HCT116 (cell line): ENCODE measurements at regions not wholly inside any gene's neighbourhood (a gene's known extent, or its start where the extent isn't known, plus 50 kb on each side); places are given as distances from the start of the nearest gene placed in this dataset.

Experiments
- ATAC-seq: fragments of 200-7000 bp; cut with Tn5 transposase; 2 replicates; pipeline ENCODE4 v1.9.1; 2020; ENCODE audit warnings: mild to moderate bottlenecking, moderate library complexity
- BruUV-seq: library from RNA; stranded (reverse); fragments of 400-500 nt; replicated peaks from 2 replicates; lab custom pipeline; 2021; lab: Mats Ljungman, UMichigan
- CTCF ChIA-PET: fragments of 300-600 bp; sonication (Branson Sonifier 250); formaldehyde crosslinking; loops from one replicate; lab custom pipeline; 2021; ENCODE audit warnings: antibody characterized with exemption; lab: Charles Lee
- POLR2A ChIA-PET: fragments of 300-600, 350-600 bp; sonication (Branson Sonifier 250); formaldehyde crosslinking; loops from one replicate; lab custom pipeline; 2021; ENCODE audit warnings: antibody characterized with exemption; lab: Charles Lee
- RAD21 ChIA-PET, 2 experiments: fragments of 300-600 bp; sonication (Branson Sonifier 250); formaldehyde crosslinking; loops; one replicate each; lab custom pipeline; 2023; ENCODE audit warnings: low total read pairs in 2 of 2; ENCODE audit not compliant: uncharacterized antibody in 2 of 2, unreplicated experiment in 2 of 2, low non-redundant PET in 1 of 2; lab: Charles Lee
- DNase-seq: peaks from one replicate; pipeline ENCODE4 v3.0.0-alpha.2; 2010; ENCODE audit warnings: low read depth, low spot score
- H2AFZ ChIP-seq: fragments of 200-600 bp; shearing (Covaris generic), sonication (generic); 2 replicates; pipeline ENCODE4 v1.6.1; 2017; ENCODE audit warnings: low read depth, mixed run types, mixed read lengths, antibody characterized with exemption, low read length; ENCODE audit not compliant: poor library complexity, severe bottlenecking
- H3K27ac ChIP-seq: 2 replicates; pipeline ENCODE4 v1.5.1; 2012; ENCODE audit warnings: low read depth, low read length
- H3K27me3 ChIP-seq: fragments of 200-600 bp; sonication (generic); 2 replicates; pipeline ENCODE4 v1.6.1; 2016; ENCODE audit warnings: mixed run types, low read length, mixed read lengths; ENCODE audit not compliant: insufficient read depth
- H3K36me3 ChIP-seq, 2 experiments: fragments of 200-500 bp in 1 of 2; fragments of 200-600 bp in 1 of 2; sonication (Bioruptor generic) in 1 of 2; sonication (generic) in 1 of 2; 2 replicates each; pipeline versions ENCODE4 v1.5.1 to v1.6.1; 2014 to 2016; ENCODE audit warnings: low read length in 2 of 2, inconsistent platforms in 1 of 2, mixed read lengths in 1 of 2, mixed run types in 1 of 2; ENCODE audit not compliant: insufficient read depth in 2 of 2, control insufficient read depth in 1 of 2
- H3K4me1 ChIP-seq, 2 experiments: fragments of 200-600 bp in 1 of 2; sonication (generic) in 1 of 2; 2 replicates each; pipeline versions ENCODE4 v1.5.1 to v1.6.1; 2012 to 2017; ENCODE audit warnings: low read length in 2 of 2, inconsistent platforms in 1 of 2, mild to moderate bottlenecking in 1 of 2, mixed read lengths in 1 of 2, mixed run types in 1 of 2, moderate library complexity in 1 of 2; ENCODE audit not compliant: insufficient read depth in 2 of 2, control insufficient read depth in 1 of 2
- H3K4me2 ChIP-seq: fragments of 200-600 bp; sonication (generic); 2 replicates; pipeline ENCODE4 v1.6.1; 2017; ENCODE audit warnings: mixed run types, low read length, mixed read lengths
- H3K4me3 ChIP-seq, 2 experiments: fragments of 200-600 bp in 1 of 2; sonication (generic) in 1 of 2; replicated peaks in 1 of 2; 2 replicates each; pipeline ENCODE4 v1.5.1; 2011 to 2016; ENCODE audit warnings: low read length in 2 of 2, control low read depth in 1 of 2, low read depth in 1 of 2, mild to moderate bottlenecking in 1 of 2, mixed read lengths in 1 of 2, mixed run types in 1 of 2
- H3K79me2 ChIP-seq: fragments of 200-600 bp; sonication (generic); 2 replicates; pipeline ENCODE4 v1.6.1; 2017; ENCODE audit warnings: mild to moderate bottlenecking, mixed run types, low read length, moderate library complexity, mixed read lengths; ENCODE audit not compliant: insufficient read depth
- H3K9ac ChIP-seq: fragments of 200-600 bp; sonication (generic); 2 replicates; pipeline ENCODE4 v1.6.1; 2016; ENCODE audit warnings: low read length, mixed read lengths
- H3K9me2 ChIP-seq: fragments of 200-600 bp; sonication (generic), shearing (Covaris generic); 2 replicates; pipeline ENCODE4 v1.6.1; 2017; ENCODE audit warnings: mixed run types, mild to moderate bottlenecking, moderate library complexity; ENCODE audit not compliant: insufficient read depth
- H3K9me3 ChIP-seq, 2 experiments: fragments of 200-500 bp in 1 of 2; fragments of 200-600 bp in 1 of 2; sonication (Bioruptor generic) in 1 of 2; sonication (generic) in 1 of 2; 2 replicates each; pipeline ENCODE4 v1.6.1; 2014 to 2017; ENCODE audit warnings: low read length in 2 of 2, mixed read lengths in 2 of 2, inconsistent platforms in 1 of 2, low read depth in 1 of 2, mild to moderate bottlenecking in 1 of 2, mixed run types in 1 of 2, moderate library complexity in 1 of 2; ENCODE audit not compliant: control insufficient read depth in 1 of 2, insufficient read depth in 1 of 2
- H4K20me1 ChIP-seq: fragments of 200-600 bp; sonication (generic), shearing (Covaris generic); 2 replicates; pipeline ENCODE4 v1.6.1; 2017; ENCODE audit warnings: mixed run types, mild to moderate bottlenecking, moderate library complexity; ENCODE audit not compliant: insufficient read depth
- CBX3 ChIP-seq: IDR thresholded peaks from 2 replicates; pipeline ENCODE4 v1.6.1; 2012; ENCODE audit warnings: low read depth
- CEBPB ChIP-seq: IDR thresholded peaks from 2 replicates; pipeline ENCODE4 v1.6.1; 2012; ENCODE audit warnings: low read depth
- CTCF ChIP-seq, 3 experiments: fragments of 200-600 bp in 1 of 3; sonication (generic) in 1 of 3; IDR thresholded peaks in 2 of 3; conservative IDR thresholded peaks in 1 of 3; 2 replicates each; pipeline ENCODE4 v1.5.1; 2012 to 2017; ENCODE audit warnings: low read depth in 2 of 3, low read length in 2 of 3, antibody characterized with exemption in 1 of 3, borderline replicate concordance in 1 of 3, control low read depth in 1 of 3, mild to moderate bottlenecking in 1 of 3, mixed read lengths in 1 of 3, mixed run types in 1 of 3, moderate library complexity in 1 of 3; ENCODE audit not compliant: insufficient read depth in 1 of 3
- EGR1 ChIP-seq: IDR thresholded peaks from 2 replicates; pipeline ENCODE4 v1.6.1; 2012; ENCODE audit warnings: low read depth
- ELF1 ChIP-seq: IDR thresholded peaks from 2 replicates; pipeline ENCODE4 v1.6.1; 2012; ENCODE audit warnings: low read depth, borderline replicate concordance
- EZH2 ChIP-seq: fragments of 200-600 bp; sonication (generic); IDR thresholded peaks from 2 replicates; pipeline ENCODE4 v1.6.1; 2017; ENCODE audit warnings: antibody characterized with exemption, mixed run types
- JUND ChIP-seq: IDR thresholded peaks from 2 replicates; pipeline ENCODE4 v1.6.1; 2012
- MAX ChIP-seq: IDR thresholded peaks from 2 replicates; pipeline ENCODE4 v1.6.1; 2012
- POLR2A ChIP-seq: IDR thresholded peaks from 2 replicates; pipeline ENCODE4 v1.7.0; 2011; ENCODE audit warnings: borderline replicate concordance; ENCODE audit not compliant: insufficient read depth, insufficient read length; ENCODE audit errors: extremely low read depth
- RAD21 ChIP-seq: IDR thresholded peaks from 2 replicates; pipeline ENCODE4 v1.6.1; 2012; ENCODE audit warnings: low read depth, mild to moderate bottlenecking
- SIN3A ChIP-seq: IDR thresholded peaks from 2 replicates; pipeline ENCODE4 v1.6.1; 2012; ENCODE audit warnings: low read depth
- SP1 ChIP-seq: IDR thresholded peaks from 2 replicates; pipeline ENCODE4 v1.6.1; 2012; ENCODE audit warnings: low read depth
- SRF ChIP-seq: IDR thresholded peaks from 2 replicates; pipeline ENCODE4 v1.6.1; 2012; ENCODE audit warnings: low read depth
- TCF7L2 ChIP-seq: IDR thresholded peaks from 2 replicates; pipeline ENCODE4 v1.7.0; 2011; ENCODE audit warnings: borderline replicate concordance, inconsistent platforms; ENCODE audit not compliant: insufficient read depth, insufficient read length; ENCODE audit errors: extremely low read depth
- YY1 ChIP-seq: IDR thresholded peaks from 2 replicates; pipeline ENCODE4 v1.6.1; 2011; ENCODE audit warnings: low read length, low read depth, moderate library complexity, mild to moderate bottlenecking; ENCODE audit not compliant: insufficient replicate concordance; ENCODE audit errors: extremely low read depth
- ZNF274 ChIP-seq: fragments of 200-500 bp; sonication (Bioruptor generic); IDR thresholded peaks from 2 replicates; pipeline ENCODE4 v1.6.1; 2014; ENCODE audit warnings: mild to moderate bottlenecking, low read depth, low read length, inconsistent platforms
- intact Hi-C: fragments of 100-400 bp; cut with micrococcal nuclease; formaldehyde crosslinking; loops from 2 replicates; pipeline ENCODE4 v1.10.0; 2022
- TF ChIP-seq, protein P1 (sequence below): IDR thresholded peaks from 2 replicates; pipeline ENCODE4 v1.6.1; 2012; ENCODE audit warnings: low read depth
- TF ChIP-seq, protein P2 (sequence below): IDR thresholded peaks from 2 replicates; pipeline ENCODE4 v1.6.1; 2012

GRCh38 chrX:26352891-26353430 lies 137.0 kb downstream of the MAGEB5 start:
- intact Hi-C loops: no loop called here
- Histone ChIP-seq H3K9ac (no peak overlapping the region), H3K79me2 (no peaks in the 10 kb centered on the region), H3K27me3 (no peaks in the 10 kb centered on the region), H3K27ac (no peak overlapping the region), H3K9me3 (no peaks in the 10 kb centered on the region), H3K9me2 (no peaks in the 10 kb centered on the region), H4K20me1 (no peaks in the 10 kb centered on the region), H3K4me1 (no peaks in the 10 kb centered on the region), H3K4me3 (no peak overlapping the region), H3K4me2 (no peak overlapping the region), H2AFZ (no peak overlapping the region), H3K36me3 (no peaks in the 10 kb centered on the region)
- ATAC-seq (no peak), DNase-seq (no peak)
- ChIA-PET CTCF (no interaction called here), RAD21 (no interaction called here), POLR2A (no interaction called here)
- no TSS peak for BruUV-seq
- TF ChIP-seq CBX3: no peak
- TF ChIP-seq EGR1: no peak
- no peak for TF ChIP-seq JUND
- TF ChIP-seq SP1: no peak
- TF ChIP-seq, protein P1, sequence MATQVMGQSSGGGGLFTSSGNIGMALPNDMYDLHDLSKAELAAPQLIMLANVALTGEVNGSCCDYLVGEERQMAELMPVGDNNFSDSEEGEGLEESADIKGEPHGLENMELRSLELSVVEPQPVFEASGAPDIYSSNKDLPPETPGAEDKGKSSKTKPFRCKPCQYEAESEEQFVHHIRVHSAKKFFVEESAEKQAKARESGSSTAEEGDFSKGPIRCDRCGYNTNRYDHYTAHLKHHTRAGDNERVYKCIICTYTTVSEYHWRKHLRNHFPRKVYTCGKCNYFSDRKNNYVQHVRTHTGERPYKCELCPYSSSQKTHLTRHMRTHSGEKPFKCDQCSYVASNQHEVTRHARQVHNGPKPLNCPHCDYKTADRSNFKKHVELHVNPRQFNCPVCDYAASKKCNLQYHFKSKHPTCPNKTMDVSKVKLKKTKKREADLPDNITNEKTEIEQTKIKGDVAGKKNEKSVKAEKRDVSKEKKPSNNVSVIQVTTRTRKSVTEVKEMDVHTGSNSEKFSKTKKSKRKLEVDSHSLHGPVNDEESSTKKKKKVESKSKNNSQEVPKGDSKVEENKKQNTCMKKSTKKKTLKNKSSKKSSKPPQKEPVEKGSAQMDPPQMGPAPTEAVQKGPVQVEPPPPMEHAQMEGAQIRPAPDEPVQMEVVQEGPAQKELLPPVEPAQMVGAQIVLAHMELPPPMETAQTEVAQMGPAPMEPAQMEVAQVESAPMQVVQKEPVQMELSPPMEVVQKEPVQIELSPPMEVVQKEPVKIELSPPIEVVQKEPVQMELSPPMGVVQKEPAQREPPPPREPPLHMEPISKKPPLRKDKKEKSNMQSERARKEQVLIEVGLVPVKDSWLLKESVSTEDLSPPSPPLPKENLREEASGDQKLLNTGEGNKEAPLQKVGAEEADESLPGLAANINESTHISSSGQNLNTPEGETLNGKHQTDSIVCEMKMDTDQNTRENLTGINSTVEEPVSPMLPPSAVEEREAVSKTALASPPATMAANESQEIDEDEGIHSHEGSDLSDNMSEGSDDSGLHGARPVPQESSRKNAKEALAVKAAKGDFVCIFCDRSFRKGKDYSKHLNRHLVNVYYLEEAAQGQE: no peak
- TF ChIP-seq TCF7L2: no peak
- TF ChIP-seq RAD21: no peak
- TF ChIP-seq, protein P2, sequence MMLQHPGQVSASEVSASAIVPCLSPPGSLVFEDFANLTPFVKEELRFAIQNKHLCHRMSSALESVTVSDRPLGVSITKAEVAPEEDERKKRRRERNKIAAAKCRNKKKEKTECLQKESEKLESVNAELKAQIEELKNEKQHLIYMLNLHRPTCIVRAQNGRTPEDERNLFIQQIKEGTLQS: no peak
- TF ChIP-seq MAX: no peak
- no peak for TF ChIP-seq POLR2A
- TF ChIP-seq EZH2: no peak
- no peak for TF ChIP-seq ELF1
- no peak for TF ChIP-seq CTCF (IDR thresholded peaks at IDR 0.05 in 2 of 3, conservative IDR thresholded peaks at IDR 0.05 in 1 of 3; ENCODE audit: borderline replicate concordance in 1 of 3, insufficient read depth in 1 of 3, low read depth in 2 of 3, low read length in 2 of 3)
- TF ChIP-seq ZNF274: no peak
- TF ChIP-seq SRF: no peak
- no peak for TF ChIP-seq CEBPB
- TF ChIP-seq YY1: no peak
- no peak for TF ChIP-seq SIN3A
